ENCODE measurements at regions not wholly inside any gene's neighbourhood (a gene's known extent, or its start where the extent isn't known, plus 50 kb on each side); places are given as distances from the start of the nearest gene placed in this dataset.

DNA sequence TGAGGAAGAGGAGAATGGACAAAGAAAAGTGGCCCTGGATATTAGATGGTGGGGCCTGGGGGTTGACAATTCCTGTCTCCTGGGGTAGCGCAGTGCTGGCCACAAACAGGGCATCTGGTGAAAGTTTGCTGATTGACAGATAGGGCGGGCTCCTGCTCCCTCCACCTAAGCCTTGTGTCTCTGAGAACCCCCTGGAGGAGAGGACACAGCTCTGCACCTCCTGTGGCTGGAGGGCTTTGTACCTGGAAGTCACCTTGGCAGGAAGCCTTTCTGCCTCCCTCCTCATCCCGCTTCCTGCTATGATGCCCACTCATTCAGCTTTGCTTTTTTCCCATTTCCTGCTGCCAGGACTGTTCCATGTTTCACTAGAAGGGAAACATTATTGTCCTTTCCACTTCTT lies 72.4 kb downstream of the RHOB start:
- H3K4me3 Mint-ChIP-seq: no peak overlapping the region
- peaks cover 18% of the 10 kb centered on the region for H3K4me1 Mint-ChIP-seq (ENCODE audit: unreplicated experiment)
- no peaks in the 10 kb centered on the region for H3K36me3 Mint-ChIP-seq
- TF ChIP-seq, protein P1, sequence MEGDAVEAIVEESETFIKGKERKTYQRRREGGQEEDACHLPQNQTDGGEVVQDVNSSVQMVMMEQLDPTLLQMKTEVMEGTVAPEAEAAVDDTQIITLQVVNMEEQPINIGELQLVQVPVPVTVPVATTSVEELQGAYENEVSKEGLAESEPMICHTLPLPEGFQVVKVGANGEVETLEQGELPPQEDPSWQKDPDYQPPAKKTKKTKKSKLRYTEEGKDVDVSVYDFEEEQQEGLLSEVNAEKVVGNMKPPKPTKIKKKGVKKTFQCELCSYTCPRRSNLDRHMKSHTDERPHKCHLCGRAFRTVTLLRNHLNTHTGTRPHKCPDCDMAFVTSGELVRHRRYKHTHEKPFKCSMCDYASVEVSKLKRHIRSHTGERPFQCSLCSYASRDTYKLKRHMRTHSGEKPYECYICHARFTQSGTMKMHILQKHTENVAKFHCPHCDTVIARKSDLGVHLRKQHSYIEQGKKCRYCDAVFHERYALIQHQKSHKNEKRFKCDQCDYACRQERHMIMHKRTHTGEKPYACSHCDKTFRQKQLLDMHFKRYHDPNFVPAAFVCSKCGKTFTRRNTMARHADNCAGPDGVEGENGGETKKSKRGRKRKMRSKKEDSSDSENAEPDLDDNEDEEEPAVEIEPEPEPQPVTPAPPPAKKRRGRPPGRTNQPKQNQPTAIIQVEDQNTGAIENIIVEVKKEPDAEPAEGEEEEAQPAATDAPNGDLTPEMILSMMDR (conservative IDR thresholded peaks at IDR 0.05): no peak
- H3K27ac Mint-ChIP-seq: no peak overlapping the region
- H3K9me3 Mint-ChIP-seq: peaks cover 6% of the 10 kb centered on the region
- no peak for DNase-seq (ENCODE audit: extremely low spot score, unreplicated experiment)
- H3K27me3 Mint-ChIP-seq: peaks cover 3% of the 10 kb centered on the region

DNA sequence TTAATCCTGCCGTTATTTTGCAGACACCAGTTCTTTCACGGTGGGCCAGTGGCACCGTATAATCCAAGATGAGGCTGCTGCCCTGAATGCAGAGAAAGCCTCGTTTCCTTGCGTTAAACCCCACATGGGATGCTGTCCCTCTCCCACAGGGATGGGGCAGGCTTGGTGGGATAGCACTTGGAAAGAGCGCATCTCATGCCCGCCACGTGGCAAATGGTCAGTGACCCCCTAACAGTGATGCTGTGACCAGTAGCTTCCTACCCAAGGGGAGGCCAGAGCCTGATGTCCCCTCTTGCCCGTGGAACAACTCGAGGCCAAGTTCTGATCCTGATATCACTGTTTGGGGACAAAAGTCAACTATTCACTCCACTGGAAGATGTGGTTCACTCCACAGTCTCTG lies 73.3 kb downstream of the RHOB start:
- Mint-ChIP-seq H3K4me3 (no peak overlapping the region), H3K4me1 (ENCODE audit: unreplicated experiment) (peaks cover 26% of the 10 kb centered on the region), H3K36me3 (no peaks in the 10 kb centered on the region), H3K9me3 (peaks cover 3% of the 10 kb centered on the region), H3K27ac (no peak overlapping the region), H3K27me3 (peaks cover 3% of the 10 kb centered on the region)
- DNase-seq (ENCODE audit: extremely low spot score, unreplicated experiment): no peak
- TF ChIP-seq, protein P1 (conservative IDR thresholded peaks at IDR 0.05): no peak

DNA sequence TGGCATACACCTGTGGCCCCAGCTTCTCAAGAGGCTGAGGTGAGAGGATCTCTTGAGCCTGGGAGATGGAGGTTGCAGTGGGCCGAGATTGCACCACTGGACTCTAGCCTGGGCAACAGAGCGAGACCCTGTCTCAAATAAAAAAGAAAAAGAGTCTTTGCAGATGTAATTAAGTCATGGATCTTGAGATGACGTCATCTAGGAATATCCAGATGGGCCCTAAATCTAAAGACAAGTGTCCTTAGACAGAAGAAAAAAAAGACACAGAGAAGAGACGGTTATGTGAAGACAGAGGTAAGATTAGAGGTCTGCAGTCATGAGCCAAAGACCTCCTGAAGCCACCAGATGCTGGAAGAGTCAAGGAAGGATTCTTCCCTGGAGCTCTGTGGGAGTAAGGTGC lies 74.3 kb downstream of the RHOB start:
- H3K4me3 Mint-ChIP-seq: no peak overlapping the region
- TF ChIP-seq, protein P1 (conservative IDR thresholded peaks at IDR 0.05): no peak

GRCh38 chr2:20521682-20522189 lies 74.9 kb downstream of the RHOB start:
- H3K9me3 Mint-ChIP-seq: no peaks in the 10 kb centered on the region
- H3K27ac Mint-ChIP-seq: no peak overlapping the region
- TF ChIP-seq, protein P1 (conservative IDR thresholded peaks at IDR 0.05): no peak
- DNase-seq (ENCODE audit: extremely low spot score, unreplicated experiment): no peak
- H3K4me3 Mint-ChIP-seq: no peak overlapping the region
- H3K27me3 Mint-ChIP-seq: peaks cover 3% of the 10 kb centered on the region
- H3K36me3 Mint-ChIP-seq: no peaks in the 10 kb centered on the region
- H3K4me1 Mint-ChIP-seq (ENCODE audit: unreplicated experiment): peaks cover 34% of the 10 kb centered on the region

More for the DNA sequence above, 74.3 kb downstream of the RHOB start:
- DNase-seq (ENCODE audit: extremely low spot score, unreplicated experiment): no peak
- Mint-ChIP-seq H3K27ac (no peak overlapping the region), H3K4me1 (ENCODE audit: unreplicated experiment) (peaks cover 34% of the 10 kb centered on the region), H3K27me3 (peaks cover 3% of the 10 kb centered on the region), H3K36me3 (no peaks in the 10 kb centered on the region), H3K9me3 (no peaks in the 10 kb centered on the region)

DNA sequence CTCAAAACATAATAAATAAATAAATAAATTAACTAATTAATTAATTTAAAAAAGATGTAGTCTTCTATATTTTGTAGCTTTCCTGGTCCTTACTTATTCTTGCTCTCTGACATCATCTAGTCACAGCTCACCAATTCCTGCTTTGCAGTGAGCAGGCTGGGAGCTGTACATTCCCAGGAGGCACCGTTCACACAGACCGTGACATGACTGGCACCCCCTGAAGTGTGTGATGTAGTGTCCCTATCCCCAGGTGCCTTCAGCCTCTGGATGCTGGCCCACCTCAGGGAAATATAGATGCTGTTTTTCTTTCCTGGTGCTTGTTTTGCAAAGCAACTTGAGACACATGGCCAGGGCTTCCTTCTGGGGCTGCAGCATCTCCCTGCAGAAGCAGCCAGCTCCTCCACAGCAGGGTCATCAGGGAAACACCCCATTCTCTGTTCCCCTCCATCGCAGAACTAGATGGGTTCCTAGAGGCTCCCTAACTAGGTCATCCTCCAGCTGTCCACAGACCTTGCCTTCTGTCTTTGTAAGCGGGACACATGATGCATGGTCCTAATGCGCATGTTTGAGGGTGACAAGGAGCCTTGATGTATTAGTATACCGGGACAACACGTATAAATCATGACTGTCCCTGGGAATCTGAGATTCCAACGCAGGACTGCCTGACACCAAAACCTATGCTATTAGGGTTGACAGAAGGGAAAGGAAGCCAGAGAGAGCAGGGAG lies 76.4 kb downstream of the RHOB start:
- Mint-ChIP-seq H3K27me3 (peaks cover 3% of the 10 kb centered on the region), H3K4me3 (no peak overlapping the region)
- DNase-seq (ENCODE audit: extremely low spot score, unreplicated experiment): no peak

More for the DNA sequence above, 76.4 kb downstream of the RHOB start:
- H3K9me3 Mint-ChIP-seq: no peaks in the 10 kb centered on the region
- peaks cover 31% of the 10 kb centered on the region for H3K4me1 Mint-ChIP-seq (ENCODE audit: unreplicated experiment)
- H3K27ac Mint-ChIP-seq: peak overlapping the region; percentile 43
- no peaks in the 10 kb centered on the region for H3K36me3 Mint-ChIP-seq
- TF ChIP-seq, protein P1 (conservative IDR thresholded peaks at IDR 0.05): no peak
